ENCODE measurements at regions not wholly inside any gene's neighbourhood (a gene's known extent, or its start where the extent isn't known, plus 50 kb on each side); places are given as distances from the start of the nearest gene placed in this dataset.

DNA sequence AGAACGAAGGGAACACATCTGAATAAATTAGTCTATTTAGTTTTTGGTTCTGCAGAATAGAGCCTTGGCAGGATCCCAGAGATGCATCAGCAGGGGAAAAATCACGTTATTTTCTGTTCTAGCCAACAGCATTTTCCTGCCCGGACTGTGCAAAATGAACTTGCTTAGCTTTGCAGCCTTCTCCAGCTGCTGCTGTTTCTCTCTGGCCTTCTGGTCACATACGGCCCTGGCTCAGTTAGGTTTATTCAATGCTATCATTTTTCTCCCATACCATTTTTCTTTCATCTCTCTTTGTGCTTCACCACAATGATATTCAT is 110.4 kb upstream of the KL start:
- no peak overlapping the region for H3K4me3 ChIP-seq (ENCODE audit: low read depth, low read length)
- TF ChIP-seq, protein P1, sequence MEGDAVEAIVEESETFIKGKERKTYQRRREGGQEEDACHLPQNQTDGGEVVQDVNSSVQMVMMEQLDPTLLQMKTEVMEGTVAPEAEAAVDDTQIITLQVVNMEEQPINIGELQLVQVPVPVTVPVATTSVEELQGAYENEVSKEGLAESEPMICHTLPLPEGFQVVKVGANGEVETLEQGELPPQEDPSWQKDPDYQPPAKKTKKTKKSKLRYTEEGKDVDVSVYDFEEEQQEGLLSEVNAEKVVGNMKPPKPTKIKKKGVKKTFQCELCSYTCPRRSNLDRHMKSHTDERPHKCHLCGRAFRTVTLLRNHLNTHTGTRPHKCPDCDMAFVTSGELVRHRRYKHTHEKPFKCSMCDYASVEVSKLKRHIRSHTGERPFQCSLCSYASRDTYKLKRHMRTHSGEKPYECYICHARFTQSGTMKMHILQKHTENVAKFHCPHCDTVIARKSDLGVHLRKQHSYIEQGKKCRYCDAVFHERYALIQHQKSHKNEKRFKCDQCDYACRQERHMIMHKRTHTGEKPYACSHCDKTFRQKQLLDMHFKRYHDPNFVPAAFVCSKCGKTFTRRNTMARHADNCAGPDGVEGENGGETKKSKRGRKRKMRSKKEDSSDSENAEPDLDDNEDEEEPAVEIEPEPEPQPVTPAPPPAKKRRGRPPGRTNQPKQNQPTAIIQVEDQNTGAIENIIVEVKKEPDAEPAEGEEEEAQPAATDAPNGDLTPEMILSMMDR (IDR thresholded peaks at IDR 0.05; ENCODE audit: insufficient read depth, low read depth, low read length, missing control alignments): no peak

DNA sequence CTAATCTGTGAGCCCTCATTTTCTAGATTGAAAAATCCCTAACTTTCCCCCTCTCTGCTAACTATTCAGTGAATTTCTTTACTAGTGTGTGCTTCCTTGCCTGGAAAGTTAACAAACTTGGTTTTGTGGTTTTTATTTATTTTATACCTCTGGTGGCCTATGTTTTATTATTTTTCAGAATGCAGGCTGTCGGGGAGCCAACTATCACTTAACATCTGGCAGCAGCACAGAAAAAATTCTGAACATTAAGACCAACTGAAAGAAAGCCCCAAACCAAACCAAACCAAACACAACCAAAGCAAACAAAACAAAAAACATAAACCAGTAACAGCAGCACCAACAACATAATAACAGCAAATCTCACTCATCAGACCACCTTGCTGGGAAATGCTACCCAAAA is 109.0 kb upstream of the KL start:
- H3K4me3 ChIP-seq (ENCODE audit: low read depth, low read length): no peak overlapping the region
- TF ChIP-seq, protein P1 (IDR thresholded peaks at IDR 0.05; ENCODE audit: insufficient read depth, low read depth, low read length, missing control alignments): no peak
- no peak for DNase-seq (ENCODE audit: low read depth)

More for the DNA sequence above, 110.4 kb upstream of the KL start:
- no peak for DNase-seq (ENCODE audit: low read depth)

DNA sequence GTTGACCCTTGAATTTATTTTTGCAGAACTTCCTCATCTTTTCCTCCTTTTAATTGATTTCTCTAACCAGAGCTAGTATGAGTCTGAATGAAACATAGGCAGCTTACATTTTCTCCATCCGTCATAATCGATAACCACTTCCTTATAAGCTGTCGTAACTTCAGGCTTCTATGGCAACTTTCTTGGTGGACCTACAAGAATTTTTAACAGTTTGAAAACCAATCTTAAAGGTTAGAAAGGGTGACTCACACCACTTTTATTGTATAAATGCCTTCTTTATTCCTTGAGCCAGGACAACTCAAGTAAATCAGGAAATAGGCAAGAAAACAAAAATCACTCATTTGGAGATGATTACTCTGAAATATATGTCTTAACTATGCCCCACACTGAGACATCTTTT is 105.7 kb upstream of the KL start:
- TF ChIP-seq, protein P1 (IDR thresholded peaks at IDR 0.05; ENCODE audit: insufficient read depth, low read depth, low read length, missing control alignments): no peak
- no peak overlapping the region for H3K4me3 ChIP-seq (ENCODE audit: low read depth, low read length)
- DNase-seq (ENCODE audit: low read depth): no peak

DNA sequence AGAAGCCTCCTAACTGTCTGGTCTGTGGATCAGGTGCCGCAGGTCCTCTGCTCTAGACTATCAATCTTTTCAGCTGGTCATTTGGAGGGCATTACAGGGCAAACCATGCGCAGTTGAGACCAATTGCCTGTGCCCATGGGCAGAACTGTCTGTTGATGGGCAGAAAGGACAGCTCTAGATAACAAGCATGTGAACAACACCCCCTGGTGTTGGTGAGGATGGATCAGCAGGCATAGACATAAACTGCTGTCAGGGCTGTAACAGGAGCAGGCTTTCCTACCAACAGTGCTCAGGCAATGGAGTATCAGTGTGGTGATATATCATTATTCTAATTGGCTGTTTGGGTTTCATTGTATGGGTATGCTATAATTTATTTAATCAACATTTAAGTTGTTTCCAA is 104.7 kb upstream of the KL start:
- TF ChIP-seq, protein P1 (IDR thresholded peaks at IDR 0.05; ENCODE audit: insufficient read depth, low read depth, low read length, missing control alignments): peak; percentile 46

DNA sequence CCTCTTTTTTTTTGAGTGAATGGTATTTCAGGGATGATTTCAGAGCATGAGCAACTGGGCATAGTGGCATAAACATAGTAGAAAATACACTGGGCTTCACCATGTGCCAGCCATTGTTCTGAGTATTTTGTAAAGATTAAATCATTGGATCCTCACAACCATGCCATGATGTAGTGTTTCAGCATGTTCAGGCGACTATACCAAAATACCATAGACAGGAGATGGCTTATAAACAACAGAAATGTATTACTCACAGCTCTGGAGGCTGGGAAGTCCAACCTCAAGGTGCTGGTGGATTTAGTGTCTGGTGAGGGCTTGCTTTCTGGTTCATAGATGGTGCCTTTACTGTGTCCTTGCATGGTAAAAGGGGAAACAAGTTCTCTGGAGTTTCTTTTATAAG is 101.5 kb upstream of the KL start:
- TF ChIP-seq, protein P1 (IDR thresholded peaks at IDR 0.05; ENCODE audit: insufficient read depth, low read depth, low read length, missing control alignments): no peak
- DNase-seq (ENCODE audit: low read depth): no peak
- H3K4me3 ChIP-seq (ENCODE audit: low read depth, low read length): no peak overlapping the region

More for the DNA sequence above, 104.7 kb upstream of the KL start:
- DNase-seq (ENCODE audit: low read depth): peak; percentile 69
- no peak overlapping the region for H3K4me3 ChIP-seq (ENCODE audit: low read depth, low read length)

DNA sequence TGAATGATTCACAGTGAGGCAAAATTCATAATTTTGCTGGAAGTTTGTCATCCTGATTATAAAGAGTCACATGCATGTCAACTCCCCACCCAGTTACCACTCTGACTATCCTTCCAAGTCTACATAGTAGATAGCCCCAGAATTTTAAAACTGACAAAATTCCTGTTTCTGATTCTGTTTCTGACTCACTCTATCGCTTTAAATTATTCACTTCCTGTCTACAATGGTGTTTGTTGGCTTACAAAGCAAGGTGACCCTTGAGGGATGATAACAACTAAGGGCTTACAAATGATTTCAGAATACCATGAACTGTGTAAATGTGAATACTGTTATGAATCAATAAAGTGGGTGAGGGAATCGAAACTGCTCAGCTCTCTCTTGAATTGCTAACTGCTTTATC is 98.7 kb upstream of the KL start:
- TF ChIP-seq, protein P1 (IDR thresholded peaks at IDR 0.05; ENCODE audit: insufficient read depth, low read depth, low read length, missing control alignments): no peak
- peak; percentile 36 for DNase-seq (ENCODE audit: low read depth)
- no peak overlapping the region for H3K4me3 ChIP-seq (ENCODE audit: low read depth, low read length)

DNA sequence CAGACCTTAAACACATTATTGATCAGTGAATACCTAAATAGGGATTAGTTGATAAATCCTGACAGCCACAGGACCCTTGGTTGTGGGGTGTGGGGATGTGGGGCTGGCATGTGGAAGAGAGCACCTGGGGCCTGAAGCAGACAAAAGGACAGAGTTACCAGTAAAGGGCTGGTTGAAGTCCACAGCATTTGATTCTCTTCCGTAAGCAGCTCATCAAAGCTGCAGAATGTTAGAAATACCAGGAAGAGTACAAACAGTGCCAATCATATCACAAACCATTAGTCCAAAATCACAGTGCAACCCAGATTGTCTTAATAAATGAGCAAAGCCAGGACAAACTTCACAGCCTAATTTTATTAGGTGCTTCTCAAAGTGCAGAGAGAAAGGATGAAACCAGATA is 92.5 kb upstream of the KL start:
- no peak for DNase-seq (ENCODE audit: low read depth)
- TF ChIP-seq, protein P1 (IDR thresholded peaks at IDR 0.05; ENCODE audit: insufficient read depth, low read depth, low read length, missing control alignments): no peak
- no peak overlapping the region for H3K4me3 ChIP-seq (ENCODE audit: low read depth, low read length)
